Loucy (cell line): ENCODE measurements at regions not wholly inside any gene's neighbourhood (a gene's known extent, or its start where the extent isn't known, plus 50 kb on each side); places are given as distances from the start of the nearest gene placed in this dataset.
"Not testable (repeated sequence)": the region's sequence is repeated elsewhere in the genome, so short reads cannot be mapped to it uniquely, and the experiment has no call there.

Experiments
- H2AFZ ChIP-seq: fragments of 200-600 bp; sonication (generic); 2 replicates; pipeline ENCODE4 v1.6.0; 2016; ENCODE audit warnings: antibody characterized with exemption, mild to moderate bottlenecking, low read length, moderate library complexity
- H3F3A ChIP-seq: fragments of 200-600 bp; 2 replicates; pipeline ENCODE4 v1.6.0; 2016; ENCODE audit warnings: antibody characterized with exemption, low read depth, mild to moderate bottlenecking
- H3K27me3 ChIP-seq: fragments of 200-600 bp; sonication (generic); 2 replicates; pipeline ENCODE4 v1.6.1; 2014; ENCODE audit warnings: low read length, mild to moderate bottlenecking; ENCODE audit not compliant: insufficient read depth, poor library complexity, severe bottlenecking
- H3K36me3 ChIP-seq: fragments of 200-600 bp; sonication (generic); 2 replicates; pipeline ENCODE4 v1.6.1; 2016; ENCODE audit warnings: low read length; ENCODE audit not compliant: insufficient read depth
- H3K4me1 ChIP-seq: fragments of 200-600 bp; sonication (generic); 2 replicates; pipeline ENCODE4 v1.5.1; 2014; ENCODE audit warnings: low read length, mild to moderate bottlenecking; ENCODE audit not compliant: insufficient read depth, poor library complexity, severe bottlenecking
- H3K4me2 ChIP-seq: fragments of 200-600 bp; sonication (generic); 2 replicates; pipeline ENCODE4 v1.6.0; 2014; ENCODE audit warnings: antibody characterized with exemption, low read length, low read depth, mild to moderate bottlenecking; ENCODE audit not compliant: poor library complexity, severe bottlenecking
- H3K4me3 ChIP-seq: fragments of 200-600 bp; sonication (generic); 2 replicates; pipeline ENCODE4 v1.5.1; 2014; ENCODE audit warnings: low read length, mild to moderate bottlenecking, mixed read lengths; ENCODE audit not compliant: poor library complexity, severe bottlenecking
- H3K79me2 ChIP-seq: fragments of 200-600 bp; sonication (generic); 2 replicates; pipeline ENCODE4 v1.6.1; 2014; ENCODE audit warnings: low read length; ENCODE audit not compliant: insufficient read depth
- H3K9ac ChIP-seq: fragments of 200-600 bp; sonication (generic); 2 replicates; pipeline ENCODE4 v1.6.0; 2014; ENCODE audit warnings: mild to moderate bottlenecking, low read depth, low read length, moderate library complexity; ENCODE audit not compliant: poor library complexity, severe bottlenecking
- H3K9me2 ChIP-seq: fragments of 200-600 bp; sonication (generic); replicated peaks from 2 replicates; pipeline ENCODE4 v1.6.1; 2016; ENCODE audit warnings: low read depth, low read length, mixed read lengths
- H3K9me3 ChIP-seq: fragments of 200-600 bp; sonication (generic); 2 replicates; pipeline ENCODE4 v1.6.1; 2014; ENCODE audit warnings: mild to moderate bottlenecking, antibody characterized with exemption, low read length, low read depth; ENCODE audit not compliant: insufficient read depth
- H4K20me1 ChIP-seq: fragments of 200-600 bp; sonication (generic); 2 replicates; pipeline ENCODE4 v1.6.0; 2014; ENCODE audit warnings: antibody characterized with exemption, low read length, mild to moderate bottlenecking; ENCODE audit not compliant: insufficient read depth, poor library complexity, severe bottlenecking
- CTCF ChIP-seq: fragments of 200-600 bp; sonication (generic); conservative IDR thresholded peaks from 2 replicates; pipeline ENCODE4 v1.5.1; 2014; ENCODE audit warnings: mild to moderate bottlenecking, antibody characterized with exemption, low read length
- EZH2phosphoT487 ChIP-seq: fragments of 200-600 bp; IDR thresholded peaks from 2 replicates; pipeline ENCODE4 v1.6.1; 2018; ENCODE audit warnings: antibody characterized with exemption, mild to moderate bottlenecking, moderate library complexity, borderline replicate concordance

- H3F3A ChIP-seq, H2AFZ ChIP-seq, H3K9ac ChIP-seq, H3K4me1 ChIP-seq, H3K36me3 ChIP-seq, H3K4me3 ChIP-seq, H3K9me2 ChIP-seq, H3K4me2 ChIP-seq, H3K27me3 ChIP-seq, H3K9me3 ChIP-seq, H4K20me1 ChIP-seq, H3K79me2 ChIP-seq: not testable (repeated sequence)
Measured at GRCh38 chr14:105598925-105599586, 72.7 kb downstream of the TMEM121 start.

GRCh38 chr14:105600195-105600938, 74.0 kb downstream of the TMEM121 start:
- H3K9ac ChIP-seq, H2AFZ ChIP-seq, H3K9me3 ChIP-seq, H3K9me2 ChIP-seq, H4K20me1 ChIP-seq, H3K4me1 ChIP-seq, H3K27me3 ChIP-seq, H3K79me2 ChIP-seq, H3K4me2 ChIP-seq, H3F3A ChIP-seq, H3K4me3 ChIP-seq, H3K36me3 ChIP-seq: not testable (repeated sequence)

- Histone ChIP-seq H3K9ac (no peak overlapping the region), H2AFZ (no peak overlapping the region), H4K20me1 (no peaks in the 10 kb centered on the region), H3K9me2 (no peaks in the 10 kb centered on the region), H3K4me1 (no peaks in the 10 kb centered on the region), H3K79me2 (no peaks in the 10 kb centered on the region), H3K9me3 (peaks cover 9% of the 10 kb centered on the region; the same call in 1 of the 2 replicates), H3K4me3 (no peak overlapping the region), H3K27me3 (no peaks in the 10 kb centered on the region), H3F3A (no peaks in the 10 kb centered on the region), H3K36me3 (no peaks in the 10 kb centered on the region), H3K4me2 (no peak overlapping the region)
- TF ChIP-seq EZH2phosphoT487 (no peak), CTCF (no peak)
Measured at GRCh38 chr14:105600939-105601359, 74.6 kb downstream of the TMEM121 start.

GRCh38 chr14:105601360-105602242, 75.2 kb downstream of the TMEM121 start:
- Histone ChIP-seq H3K27me3 (no peaks in the 10 kb centered on the region), H3K4me3 (no peak overlapping the region), H3K9me3 (peaks cover 9% of the 10 kb centered on the region; the same call in 1 of the 2 replicates), H3K4me1 (no peaks in the 10 kb centered on the region), H3K4me2 (no peak overlapping the region), H3F3A (no peaks in the 10 kb centered on the region), H3K36me3 (no peaks in the 10 kb centered on the region), H3K79me2 (no peaks in the 10 kb centered on the region), H4K20me1 (no peaks in the 10 kb centered on the region), H3K9me2 (no peaks in the 10 kb centered on the region), H2AFZ (no peak overlapping the region), H3K9ac (no peak overlapping the region)
- no peak for TF ChIP-seq CTCF
- TF ChIP-seq EZH2phosphoT487: no peak
